ENCODE measurements at regions not wholly inside any gene's neighbourhood (a gene's known extent, or its start where the extent isn't known, plus 50 kb on each side); places are given as distances from the start of the nearest gene placed in this dataset.

DNA sequence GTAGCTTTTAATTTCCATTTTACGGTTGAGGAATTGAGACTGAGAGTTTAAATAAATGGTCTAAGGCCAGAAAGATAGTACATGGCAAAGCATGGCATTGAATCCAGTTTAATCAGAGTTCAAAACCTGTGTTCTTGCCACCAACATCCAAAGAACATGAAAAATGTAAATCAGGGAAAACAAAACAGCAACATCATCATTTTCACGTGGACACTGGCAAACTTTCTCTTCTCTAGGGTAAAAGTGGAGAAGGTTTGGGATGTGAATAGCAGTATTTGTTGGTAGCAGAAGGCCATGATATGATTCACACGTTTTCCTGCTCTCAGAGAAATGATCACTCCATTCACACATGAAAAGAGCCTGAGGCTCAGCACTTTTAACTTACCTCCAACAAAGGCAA, 357.7 kb downstream of the UQCRFS1 start:
- ChIA-PET CTCF (no interaction called here), POLR2A (ENCODE audit: unreplicated experiment) (no interaction called here)
- BruUV-seq (replicated peaks) = no TSS peak
- Histone ChIP-seq H4K20me1 (ENCODE audit: insufficient read depth) (no peaks in the 10 kb centered on the region), H3K9me3 (ENCODE audit: insufficient read depth, low read depth) (no peaks in the 10 kb centered on the region), H3K36me3 (ENCODE audit: low read depth) (no peaks in the 10 kb centered on the region), H3K9me2 (ENCODE audit: insufficient read depth) (no peaks in the 10 kb centered on the region), H3K4me3 (no peak overlapping the region), H3K4me2 (no peak overlapping the region), H3K79me2 (ENCODE audit: low read depth) (no peaks in the 10 kb centered on the region), H2AFZ (no peak overlapping the region), H3K27ac (no peak overlapping the region), H3K27me3 (ENCODE audit: insufficient read depth, low read depth) (no peaks in the 10 kb centered on the region), H3F3A (ENCODE audit: insufficient read depth, low read depth) (no peaks in the 10 kb centered on the region), H3K4me1 (replicated peaks; ENCODE audit: insufficient read depth) (no peaks in the 10 kb centered on the region)
- no peak for DNase-seq
- intact Hi-C loops (cut with micrococcal nuclease; ENCODE audit: unreplicated experiment) = no loop called here
- TF ChIP-seq EZH2 (IDR thresholded peaks at IDR 0.05; ENCODE audit: low read depth) = no peak
- TF ChIP-seq, protein P1, sequence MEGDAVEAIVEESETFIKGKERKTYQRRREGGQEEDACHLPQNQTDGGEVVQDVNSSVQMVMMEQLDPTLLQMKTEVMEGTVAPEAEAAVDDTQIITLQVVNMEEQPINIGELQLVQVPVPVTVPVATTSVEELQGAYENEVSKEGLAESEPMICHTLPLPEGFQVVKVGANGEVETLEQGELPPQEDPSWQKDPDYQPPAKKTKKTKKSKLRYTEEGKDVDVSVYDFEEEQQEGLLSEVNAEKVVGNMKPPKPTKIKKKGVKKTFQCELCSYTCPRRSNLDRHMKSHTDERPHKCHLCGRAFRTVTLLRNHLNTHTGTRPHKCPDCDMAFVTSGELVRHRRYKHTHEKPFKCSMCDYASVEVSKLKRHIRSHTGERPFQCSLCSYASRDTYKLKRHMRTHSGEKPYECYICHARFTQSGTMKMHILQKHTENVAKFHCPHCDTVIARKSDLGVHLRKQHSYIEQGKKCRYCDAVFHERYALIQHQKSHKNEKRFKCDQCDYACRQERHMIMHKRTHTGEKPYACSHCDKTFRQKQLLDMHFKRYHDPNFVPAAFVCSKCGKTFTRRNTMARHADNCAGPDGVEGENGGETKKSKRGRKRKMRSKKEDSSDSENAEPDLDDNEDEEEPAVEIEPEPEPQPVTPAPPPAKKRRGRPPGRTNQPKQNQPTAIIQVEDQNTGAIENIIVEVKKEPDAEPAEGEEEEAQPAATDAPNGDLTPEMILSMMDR (conservative IDR thresholded peaks at IDR 0.05) = no peak

DNA sequence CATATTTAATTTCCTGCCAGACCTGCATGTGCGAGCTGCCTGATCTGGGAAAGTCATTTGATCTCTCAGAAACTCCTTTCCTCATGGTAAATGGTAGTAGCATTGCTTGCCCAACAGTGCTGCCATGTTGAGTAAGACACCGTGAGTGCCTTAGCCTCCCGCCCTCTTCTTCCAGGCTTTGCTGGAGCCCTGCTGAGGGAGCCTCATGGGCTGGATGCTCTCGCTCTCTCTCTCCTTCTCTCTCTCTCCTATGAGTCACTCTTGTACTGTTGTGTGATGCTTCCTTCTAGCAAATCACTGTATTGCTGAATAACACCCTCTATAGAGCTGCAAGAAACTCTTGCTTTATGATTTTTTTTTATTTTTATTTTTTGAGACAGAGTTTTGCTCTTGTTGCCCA, 365.5 kb downstream of the UQCRFS1 start:
- POLR2A ChIA-PET (ENCODE audit: unreplicated experiment) = no interaction called here

DNA sequence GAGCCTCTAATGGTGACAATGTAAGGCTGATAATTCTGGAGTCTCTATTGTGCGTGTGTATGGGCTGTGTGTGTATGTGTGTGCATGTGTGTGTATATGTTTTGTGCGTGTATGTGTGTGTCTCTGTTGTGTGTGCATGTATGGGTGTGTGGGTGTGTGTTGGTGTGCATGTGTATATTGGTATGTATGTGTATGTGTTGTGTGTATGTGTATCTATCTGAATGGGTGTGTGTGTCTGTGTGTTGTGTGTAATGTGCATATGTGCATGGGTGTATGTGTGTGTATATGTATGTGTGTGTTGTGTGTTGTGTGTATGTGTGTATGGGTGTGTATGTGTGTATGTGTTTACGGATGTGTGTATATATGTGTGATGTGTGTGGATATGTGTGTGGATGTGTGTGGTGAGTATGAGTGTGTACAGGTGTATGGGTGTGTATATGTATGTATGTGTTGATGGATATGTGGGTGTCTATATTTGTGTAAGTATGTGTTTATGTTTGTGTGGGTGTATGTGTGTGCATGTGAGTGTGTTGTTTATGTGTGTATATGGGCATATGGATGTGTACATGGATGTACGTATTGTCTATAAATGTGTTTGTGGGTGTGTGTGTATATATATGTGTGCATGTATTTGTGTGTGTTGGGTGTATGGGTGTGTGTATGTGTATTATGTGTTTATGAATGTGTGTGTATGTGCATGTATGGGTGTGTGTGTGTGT, 366.7 kb downstream of the UQCRFS1 start:
- Histone ChIP-seq H2AFZ (no peak overlapping the region), H3K27ac (no peak overlapping the region), H4K20me1 (ENCODE audit: insufficient read depth) (no peaks in the 10 kb centered on the region), H3K9me2 (ENCODE audit: insufficient read depth) (no peaks in the 10 kb centered on the region), H3K9me3 (ENCODE audit: insufficient read depth, low read depth) (no peaks in the 10 kb centered on the region), H3K79me2 (ENCODE audit: low read depth) (no peaks in the 10 kb centered on the region), H3F3A (ENCODE audit: insufficient read depth, low read depth) (no peaks in the 10 kb centered on the region), H3K36me3 (ENCODE audit: low read depth) (no peaks in the 10 kb centered on the region), H3K4me1 (replicated peaks; ENCODE audit: insufficient read depth) (no peaks in the 10 kb centered on the region), H3K4me3 (no peak overlapping the region), H3K4me2 (no peak overlapping the region), H3K27me3 (ENCODE audit: insufficient read depth, low read depth) (peaks cover 13% of the 10 kb centered on the region; the same call in 1 of the 2 replicates)
- DNase-seq = no peak
- ChIA-PET CTCF (no interaction called here), POLR2A (ENCODE audit: unreplicated experiment) (no interaction called here)
- BruUV-seq (replicated peaks) = no TSS peak
- TF ChIP-seq EZH2 (IDR thresholded peaks at IDR 0.05; ENCODE audit: low read depth) = no peak
- TF ChIP-seq, protein P1 (conservative IDR thresholded peaks at IDR 0.05) = no peak
- intact Hi-C loops (cut with micrococcal nuclease; ENCODE audit: unreplicated experiment) = no loop called here

More for the DNA sequence above, 365.5 kb downstream of the UQCRFS1 start:
- intact Hi-C loops (cut with micrococcal nuclease; ENCODE audit: unreplicated experiment) = no loop called here
- Histone ChIP-seq H3K79me2 (ENCODE audit: low read depth) (no peaks in the 10 kb centered on the region), H3K4me3 (no peak overlapping the region), H3K9me2 (ENCODE audit: insufficient read depth) (no peaks in the 10 kb centered on the region), H4K20me1 (ENCODE audit: insufficient read depth) (no peaks in the 10 kb centered on the region), H3K27ac (no peak overlapping the region), H3K4me1 (replicated peaks; ENCODE audit: insufficient read depth) (no peaks in the 10 kb centered on the region), H3K27me3 (ENCODE audit: insufficient read depth, low read depth) (peaks cover 9% of the 10 kb centered on the region; the same call in 1 of the 2 replicates), H2AFZ (no peak overlapping the region), H3K36me3 (ENCODE audit: low read depth) (no peaks in the 10 kb centered on the region), H3F3A (ENCODE audit: insufficient read depth, low read depth) (no peaks in the 10 kb centered on the region), H3K9me3 (ENCODE audit: insufficient read depth, low read depth) (no peaks in the 10 kb centered on the region), H3K4me2 (no peak overlapping the region)
- no peak for DNase-seq
- TF ChIP-seq, protein P1 (conservative IDR thresholded peaks at IDR 0.05) = no peak
- TF ChIP-seq EZH2 (IDR thresholded peaks at IDR 0.05; ENCODE audit: low read depth) = no peak
- CTCF ChIA-PET = no interaction called here
- BruUV-seq (replicated peaks) = no TSS peak

All from PC-9 (cell line).